Dedifferentiated amniotic fluid mesenchymal stem cell (primary cell): ENCODE measurements at regions not wholly inside any gene's neighbourhood (a gene's known extent, or its start where the extent isn't known, plus 50 kb on each side); places are given as distances from the start of the nearest gene placed in this dataset.

Source experiments
- DNase-seq: peaks from one replicate; pipeline ENCODE4 v3.0.0-alpha.2; 2016; ENCODE audit errors: extremely low spot score

GRCh38 chr14:84162633-84163032 is 1367.3 kb upstream of the FLRT2 start:
- DNase-seq: no peak

- DNase-seq: no peak
Observed at GRCh38 chr14:84167026-84167425, 1362.9 kb upstream of the FLRT2 start.

GRCh38 chr14:84180336-84180735 is 1349.6 kb upstream of the FLRT2 start:
- no peak for DNase-seq

DNA sequence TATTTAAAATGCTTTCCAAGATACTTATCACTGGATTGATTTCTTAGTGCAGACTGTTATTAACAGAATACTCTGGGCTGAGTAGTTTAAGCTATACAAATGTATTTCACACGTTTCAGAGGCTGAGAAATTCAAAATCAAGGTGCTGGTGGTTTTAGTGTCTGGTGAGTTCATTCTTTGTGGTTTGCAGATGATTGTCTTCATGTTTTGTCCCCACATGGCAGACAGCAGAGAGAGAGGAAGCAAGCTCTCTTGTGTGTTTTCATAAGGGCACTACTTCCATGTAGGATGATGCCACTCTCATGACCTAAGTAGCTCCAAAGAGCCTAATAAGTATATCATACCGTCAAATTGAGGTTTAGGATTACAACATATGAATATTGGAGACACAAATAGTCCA is 1348.9 kb upstream of the FLRT2 start:
- no peak for DNase-seq

GRCh38 chr14:84195514-84195913 is 1334.4 kb upstream of the FLRT2 start:
- DNase-seq: no peak

GRCh38 chr14:84197704-84198103 is 1332.2 kb upstream of the FLRT2 start:
- no peak for DNase-seq

DNA sequence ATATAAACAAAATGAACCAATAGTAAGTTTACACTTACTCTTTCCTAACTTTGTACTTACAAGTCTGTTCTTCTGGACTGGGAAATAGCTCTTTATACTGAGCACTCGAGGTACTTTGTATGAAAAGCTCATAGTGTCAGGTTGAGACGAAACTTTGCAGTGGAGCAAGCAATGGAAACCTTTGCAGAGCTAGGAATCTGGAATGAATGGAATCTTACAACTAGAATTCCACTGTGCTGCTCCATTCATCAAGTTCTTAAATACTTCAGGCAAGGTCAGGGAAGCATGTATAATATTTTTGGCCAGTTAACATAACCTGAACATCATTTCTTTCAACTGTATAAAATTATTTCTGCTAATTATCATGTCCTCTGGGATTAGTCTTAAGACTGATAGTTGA is 1327.5 kb upstream of the FLRT2 start:
- no peak for DNase-seq

GRCh38 chr14:84203896-84204295 is 1326.0 kb upstream of the FLRT2 start:
- no peak for DNase-seq

DNA sequence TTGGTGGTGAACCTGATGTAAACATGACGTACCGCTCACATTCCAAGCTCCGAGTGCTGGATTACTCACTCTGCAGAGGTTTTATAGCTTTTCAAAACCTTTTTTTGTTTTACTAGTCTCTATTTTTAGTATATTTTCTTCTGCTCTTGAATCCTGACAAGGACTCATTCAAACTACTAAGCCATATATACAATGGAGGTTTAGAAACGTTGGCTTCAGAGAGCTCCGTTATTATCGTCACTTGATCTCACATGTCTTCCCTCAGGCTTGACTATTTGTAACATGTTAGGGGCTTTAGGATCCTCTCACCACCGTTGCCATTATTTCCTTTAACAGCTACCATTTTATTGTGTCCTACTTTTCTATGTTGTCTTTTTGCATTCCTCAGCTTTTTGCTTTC is 1321.5 kb upstream of the FLRT2 start:
- no peak for DNase-seq

GRCh38 chr14:84209031-84209430 is 1320.9 kb upstream of the FLRT2 start:
- DNase-seq: no peak

DNA sequence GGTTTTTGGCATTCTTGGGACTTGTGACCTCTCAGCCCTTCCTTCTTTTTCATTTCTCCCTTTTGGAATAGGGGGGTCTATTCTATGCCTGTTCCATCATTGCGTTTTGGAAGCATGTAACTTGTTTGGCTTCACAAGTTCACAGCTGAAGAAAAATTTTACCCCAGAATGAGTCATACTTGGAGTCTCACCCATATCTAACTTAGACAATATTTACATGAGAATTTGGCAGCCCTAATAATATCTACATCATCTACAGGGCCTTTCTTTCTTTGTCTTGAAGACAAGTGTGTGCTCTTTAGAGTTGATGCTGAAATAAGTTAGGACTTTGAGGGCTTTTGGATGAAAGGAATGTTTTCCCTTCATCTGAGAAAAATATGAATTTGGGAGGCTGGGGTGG is 1312.9 kb upstream of the FLRT2 start:
- no peak for DNase-seq

DNA sequence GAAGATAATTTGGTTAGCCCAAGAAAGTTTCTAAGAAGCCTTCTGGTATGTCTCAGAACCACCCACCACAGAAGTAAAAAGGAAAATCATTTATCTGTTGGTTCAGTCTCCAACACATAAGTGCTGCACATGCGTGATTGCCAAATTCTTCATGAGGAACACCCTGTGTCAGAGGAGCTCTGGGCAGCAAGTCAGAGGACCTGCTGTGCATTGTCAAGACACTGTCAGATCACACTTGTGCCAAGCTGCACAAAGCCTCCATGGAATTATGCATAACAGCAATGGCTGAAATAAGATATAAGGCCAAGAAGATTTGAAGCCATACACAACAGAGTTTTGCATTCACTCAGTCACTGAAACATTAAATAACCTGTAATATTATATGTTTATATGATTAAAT is 1304.7 kb upstream of the FLRT2 start:
- no peak for DNase-seq

DNA sequence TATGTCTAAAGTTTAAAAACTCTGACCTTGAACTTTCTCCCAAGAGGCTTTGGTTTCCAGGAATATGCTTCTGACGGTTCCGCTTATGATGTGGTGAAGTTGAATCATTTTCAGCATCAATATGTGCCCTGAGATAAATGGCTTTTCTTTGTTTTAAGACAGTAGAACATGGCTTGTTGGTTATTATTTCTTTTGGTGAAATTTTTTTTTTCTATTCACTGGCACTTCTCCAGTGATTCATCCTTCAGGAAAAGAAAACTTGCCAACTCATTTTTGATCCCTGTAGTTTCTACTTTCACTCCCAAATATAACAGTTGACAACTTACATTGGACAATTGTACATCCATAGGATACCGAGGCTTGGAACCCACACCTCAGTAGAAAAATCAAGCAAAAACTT is 1301.2 kb upstream of the FLRT2 start:
- DNase-seq: no peak

DNA sequence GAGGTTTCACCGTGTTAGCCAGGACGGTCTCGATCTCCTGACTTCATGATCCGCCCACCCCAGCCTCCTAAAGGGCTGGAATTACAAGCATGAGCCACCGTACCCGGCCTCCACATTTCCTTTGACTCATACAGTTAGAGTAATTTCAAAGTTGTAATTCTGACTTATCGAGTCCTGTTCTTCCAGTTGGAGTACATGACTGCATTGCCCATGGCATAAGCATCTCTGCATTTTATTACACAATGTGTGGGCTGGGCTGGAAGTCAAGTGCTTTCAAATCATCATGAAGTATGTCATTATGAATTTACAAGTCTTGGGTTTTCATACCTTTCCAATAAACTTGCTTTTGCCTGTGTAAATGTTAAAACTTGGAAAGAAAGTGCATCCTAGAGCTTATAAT is 1295.7 kb upstream of the FLRT2 start:
- DNase-seq: no peak

DNA sequence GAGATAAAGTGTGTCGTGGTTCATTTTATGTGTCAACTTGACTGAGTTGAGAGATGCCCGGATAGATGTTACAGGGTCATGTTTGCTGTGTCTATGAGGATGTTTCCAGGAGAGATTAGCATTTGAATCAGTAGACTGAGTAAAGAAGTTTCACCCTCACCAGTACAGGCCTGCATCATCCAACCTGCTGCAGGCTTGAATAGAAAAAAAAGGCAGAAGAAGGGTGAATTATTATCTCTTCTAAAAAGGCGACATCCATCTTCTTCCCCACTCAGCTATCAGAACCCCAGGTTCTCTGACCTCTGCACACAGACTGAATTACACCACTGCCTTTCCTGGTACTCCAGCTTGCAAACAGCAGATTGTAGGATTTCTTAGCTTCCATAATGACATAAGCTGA is 1293.7 kb upstream of the FLRT2 start:
- DNase-seq: no peak

GRCh38 chr14:84237881-84238280 is 1292.1 kb upstream of the FLRT2 start:
- DNase-seq: no peak

- DNase-seq: no peak
Observed at GRCh38 chr14:84247693-84248092, 1282.3 kb upstream of the FLRT2 start.

DNA sequence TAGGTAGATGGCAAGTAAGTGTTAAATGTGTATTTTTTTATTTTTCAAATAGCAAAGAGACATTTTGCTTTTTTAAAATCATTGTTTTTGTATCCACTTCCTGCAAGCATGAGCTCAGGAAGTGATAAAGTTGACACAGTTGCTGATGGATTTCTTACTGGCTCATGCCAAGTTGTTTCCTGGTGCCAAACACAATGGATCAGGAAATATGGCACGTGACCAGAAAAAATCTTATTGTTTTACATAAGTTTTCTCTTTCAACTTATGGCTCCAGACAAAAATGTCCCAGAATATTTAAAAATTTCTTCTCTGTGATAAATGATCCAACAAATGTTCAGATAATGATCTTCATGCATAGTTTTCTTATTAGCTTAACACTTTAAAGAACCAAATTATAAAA is 1279.1 kb upstream of the FLRT2 start:
- DNase-seq: no peak

GRCh38 chr14:84251411-84252115 is 1278.4 kb upstream of the FLRT2 start:
- no peak for DNase-seq

GRCh38 chr14:84252706-84253105 is 1277.2 kb upstream of the FLRT2 start:
- no peak for DNase-seq

DNA sequence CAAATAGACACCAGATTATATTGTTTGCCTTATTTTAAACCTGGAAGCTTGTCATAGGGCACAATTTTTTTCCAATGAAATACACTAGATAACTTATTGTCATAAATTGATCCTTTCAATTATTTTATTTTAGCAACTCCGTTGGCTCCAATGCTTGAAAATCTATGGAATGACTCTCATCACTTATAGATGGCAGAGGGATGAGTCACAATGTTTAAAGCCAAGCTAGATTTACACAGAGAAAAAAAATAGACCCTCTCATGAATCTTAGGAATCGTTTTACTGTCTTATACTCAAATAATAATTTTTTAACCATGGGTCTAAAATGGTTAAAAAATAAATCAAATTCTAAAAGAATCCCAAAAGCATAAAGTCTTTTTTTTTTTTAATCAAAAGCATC is 1276.6 kb upstream of the FLRT2 start:
- DNase-seq: no peak

DNA sequence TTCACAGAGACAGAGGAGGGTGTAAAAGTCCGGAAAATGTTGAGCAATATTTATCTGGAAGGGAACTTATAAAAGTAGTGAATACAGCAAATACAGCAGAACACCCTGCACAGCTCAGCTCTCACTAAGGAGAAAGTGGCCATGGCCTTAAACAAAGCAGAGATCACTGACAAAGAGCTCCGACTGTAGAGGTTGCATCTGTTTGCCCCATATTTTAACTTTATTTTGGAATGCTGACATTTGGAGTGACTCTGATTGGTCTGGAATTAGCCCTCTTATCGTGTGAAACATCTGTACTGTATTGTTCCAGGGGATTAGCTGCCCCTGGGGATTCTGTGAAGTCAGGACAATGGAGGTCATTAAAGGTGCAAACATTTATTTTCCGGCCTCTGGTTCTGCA is 1275.7 kb upstream of the FLRT2 start:
- no peak for DNase-seq

- no peak for DNase-seq
Observed at GRCh38 chr14:84262932-84263331, 1267.0 kb upstream of the FLRT2 start.

GRCh38 chr14:84272290-84272721 is 1257.6 kb upstream of the FLRT2 start:
- DNase-seq: no peak
